DOHH2 (cell line): ENCODE measurements at regions not wholly inside any gene's neighbourhood (a gene's known extent, or its start where the extent isn't known, plus 50 kb on each side); places are given as distances from the start of the nearest gene placed in this dataset.

Experiments used
- CTCF ChIP-seq: fragments of 200-600 bp; sonication (generic); IDR thresholded peaks from one replicate; pipeline ENCODE4 v1.5.1; 2014; ENCODE audit warnings: antibody characterized with exemption, mild to moderate bottlenecking, low read depth, low read length; ENCODE audit not compliant: poor library complexity, severe bottlenecking
- EZH2phosphoT487 ChIP-seq: fragments of 200-600 bp; sonication (generic); IDR thresholded peaks from 2 replicates; pipeline ENCODE4 v1.6.1; 2017; ENCODE audit warnings: borderline replicate concordance, mild to moderate bottlenecking, antibody characterized with exemption, low read length, moderate library complexity, mixed read lengths

GRCh38 chr2:200747668-200748618 lies 63.8 kb upstream of the BZW1 start:
- TF ChIP-seq CTCF: no peak
- TF ChIP-seq EZH2phosphoT487: no peak
